ENCODE measurements at regions not wholly inside any gene's neighbourhood (a gene's known extent, or its start where the extent isn't known, plus 50 kb on each side); places are given as distances from the start of the nearest gene placed in this dataset.

DNA sequence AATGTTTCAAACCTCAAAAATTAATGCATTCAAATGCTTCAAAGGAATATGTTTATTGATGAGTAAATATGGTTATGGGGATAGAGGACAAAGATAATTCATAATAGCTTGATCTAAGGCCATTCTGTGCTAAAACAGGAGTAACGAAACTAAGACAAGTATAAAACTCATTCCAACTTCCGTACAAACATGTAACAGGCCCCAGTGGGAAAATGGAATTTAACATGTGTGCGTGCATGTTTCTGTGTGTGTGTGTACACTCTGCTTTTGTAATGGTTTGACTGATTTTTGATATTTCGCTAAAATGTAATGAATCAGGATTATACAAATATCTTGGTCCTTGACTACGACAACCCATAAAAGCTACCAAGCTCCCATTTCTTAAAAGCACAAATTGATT is 91.0 kb downstream of the KLF12 start:
- no peak for DNase-seq (ENCODE audit: low read depth, low spot score)

DNA sequence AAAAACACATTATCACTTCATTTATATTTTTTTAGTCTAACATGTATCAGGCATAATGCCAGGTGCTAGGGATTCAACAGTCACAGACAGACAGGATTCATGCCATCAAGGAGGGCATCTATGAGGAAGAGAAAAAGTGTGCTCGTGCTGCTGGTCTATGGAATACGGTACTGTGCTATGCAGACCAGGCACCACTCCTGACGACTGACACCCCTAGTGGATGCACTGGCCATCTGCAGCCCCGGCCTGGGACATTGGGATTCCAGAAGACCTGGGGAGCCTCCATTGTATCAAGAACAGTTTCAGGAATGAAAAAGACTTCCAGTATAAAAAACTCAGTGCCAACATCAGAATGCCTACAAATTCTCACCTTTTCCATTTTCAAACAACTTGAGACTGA is 94.0 kb downstream of the KLF12 start:
- no peak for DNase-seq (ENCODE audit: low read depth, low spot score)

DNA sequence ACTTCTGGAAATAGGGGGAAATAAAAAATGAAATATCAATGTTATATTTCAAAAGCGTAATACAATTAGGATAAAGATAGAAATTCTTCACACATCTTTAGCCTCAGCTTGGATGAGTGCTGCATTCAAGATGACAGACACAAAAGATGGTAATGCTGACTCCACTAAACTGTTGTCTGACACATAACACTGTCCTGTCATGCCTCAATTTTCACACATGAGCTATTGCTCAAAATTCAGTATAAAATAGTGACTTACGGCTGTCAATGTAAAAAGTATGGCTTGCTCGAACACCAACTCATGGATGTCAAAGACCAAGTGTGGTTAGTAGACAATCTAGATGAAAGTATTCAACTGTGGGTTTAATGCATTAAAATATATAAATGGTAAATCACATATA is 94.5 kb downstream of the KLF12 start:
- no peak for DNase-seq (ENCODE audit: low read depth, low spot score)

DNA sequence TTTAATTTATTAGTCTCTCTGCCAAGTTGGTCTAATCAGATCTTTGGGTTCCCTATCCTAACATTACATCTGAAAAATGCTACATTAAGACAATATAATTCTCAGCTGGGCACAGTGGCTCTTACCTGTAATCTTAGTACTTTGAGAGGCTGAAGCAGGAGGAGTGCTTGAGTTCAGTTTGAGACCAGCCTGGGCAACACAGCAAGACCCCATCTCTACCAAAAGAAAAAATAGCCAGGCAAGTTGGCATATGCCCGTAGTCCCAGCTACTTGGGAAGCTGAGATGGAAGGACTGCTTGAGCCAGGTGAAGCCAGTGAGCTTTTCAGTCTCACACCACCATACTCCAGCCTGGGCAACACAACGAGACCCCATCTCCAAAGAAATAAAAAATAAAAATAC is 95.0 kb downstream of the KLF12 start:
- DNase-seq (ENCODE audit: low read depth, low spot score), result no peak

DNA sequence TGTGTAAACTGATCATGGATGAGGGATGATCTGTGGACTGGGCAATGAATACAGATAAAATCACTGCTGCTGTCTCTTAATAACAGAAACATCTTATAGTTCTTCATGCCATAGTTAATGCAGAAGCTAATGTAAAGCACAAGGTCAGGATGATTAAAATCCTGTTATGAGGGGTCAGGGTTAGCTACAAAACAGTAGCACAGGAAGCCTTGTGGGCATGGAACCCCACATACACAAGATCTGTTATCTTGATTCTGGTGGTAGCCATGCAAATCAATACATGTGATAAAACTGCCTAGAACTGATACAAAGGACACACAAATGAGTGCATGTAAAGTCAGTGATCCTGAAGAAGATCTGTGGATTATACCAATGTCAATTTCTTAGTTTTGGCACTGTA is 96.4 kb downstream of the KLF12 start:
- DNase-seq (ENCODE audit: low read depth, low spot score), result no peak

DNA sequence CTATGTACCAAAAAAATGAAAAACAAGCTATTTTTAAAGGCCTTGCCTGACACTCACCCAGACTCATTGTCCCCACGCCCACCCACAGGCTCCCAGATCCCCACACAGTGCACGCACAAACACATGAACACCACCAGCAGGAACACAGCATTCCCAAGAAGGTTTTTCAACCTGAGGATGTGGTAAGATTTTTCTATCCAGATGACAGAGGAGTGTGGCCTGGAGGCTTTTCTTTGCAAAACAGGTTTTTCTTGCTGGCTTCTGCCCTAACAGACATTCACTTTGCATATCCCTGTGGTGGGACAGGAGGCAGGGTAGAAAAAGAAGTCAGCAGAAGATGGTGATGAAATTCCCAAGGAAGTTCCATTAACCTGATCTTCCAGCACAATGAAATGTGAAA is 97.8 kb downstream of the KLF12 start:
- DNase-seq (ENCODE audit: low read depth, low spot score), result no peak

DNA sequence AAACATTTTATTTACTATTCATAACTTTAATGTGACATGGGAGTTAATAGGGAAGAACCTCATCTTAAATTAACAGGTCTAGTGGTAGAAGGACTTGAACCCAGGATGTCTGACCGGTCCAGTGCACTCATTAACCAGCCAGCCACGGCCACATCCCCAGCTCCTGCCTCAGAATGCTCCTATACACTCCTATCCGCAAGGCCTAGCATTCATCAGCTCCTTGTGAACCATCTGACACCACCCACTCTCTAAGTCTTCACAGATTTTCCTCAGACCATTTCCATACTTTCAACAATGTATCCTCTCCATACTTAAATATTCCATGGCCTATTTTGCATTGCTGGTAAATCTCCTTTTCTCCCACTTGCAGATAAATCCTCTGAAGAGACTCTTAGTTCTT is 98.3 kb downstream of the KLF12 start:
- no peak for DNase-seq (ENCODE audit: low read depth, low spot score)

DNA sequence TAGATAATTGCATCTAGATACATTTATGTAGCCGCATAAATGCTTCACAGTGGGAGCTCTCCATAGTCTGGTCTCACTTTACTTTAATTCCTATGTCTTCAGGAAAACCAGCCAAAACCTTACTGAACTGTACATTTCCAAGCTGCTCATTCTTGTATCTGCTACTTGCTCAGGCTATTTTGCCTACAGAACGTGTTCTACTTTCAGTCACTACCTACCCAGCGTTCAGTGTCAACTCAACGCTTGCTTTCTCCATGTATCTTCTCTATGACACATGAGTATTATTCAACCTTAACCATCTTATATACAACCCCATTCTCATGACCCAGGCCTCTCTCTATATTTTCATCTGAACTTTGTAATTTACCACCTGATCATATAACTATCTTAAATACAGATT is 101.9 kb downstream of the KLF12 start:
- no peak for DNase-seq (ENCODE audit: low read depth, low spot score)

DNA sequence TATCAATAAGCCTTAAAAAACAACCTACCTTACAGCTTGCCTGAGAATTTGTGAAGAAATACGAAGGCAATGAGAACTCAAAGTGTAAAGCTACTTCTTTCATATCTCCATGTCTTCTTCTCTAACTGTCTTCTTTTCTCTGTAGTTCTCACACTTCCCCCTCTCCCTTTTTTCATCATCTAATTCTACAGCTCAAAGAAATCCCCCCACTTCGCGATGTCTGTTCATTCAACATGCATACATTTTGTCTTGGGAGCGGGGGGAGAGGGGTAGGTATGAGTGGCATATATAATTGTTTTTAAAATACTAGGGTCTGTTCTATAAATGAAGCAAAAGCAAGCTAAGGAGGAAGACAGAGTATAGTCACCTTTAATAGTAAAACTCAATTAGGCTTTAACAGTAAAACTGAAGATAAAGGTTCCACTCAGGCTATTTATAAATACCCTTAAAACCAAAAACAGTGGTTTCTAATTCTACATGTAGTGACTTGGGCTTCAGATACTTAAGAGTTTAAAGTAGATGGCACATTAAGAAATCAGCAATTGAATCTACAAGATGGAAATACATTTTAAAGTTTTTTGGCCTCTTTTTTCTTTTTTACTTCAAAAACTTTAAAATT is 106.9 kb downstream of the KLF12 start:
- no peak for DNase-seq (ENCODE audit: low read depth, low spot score)

DNA sequence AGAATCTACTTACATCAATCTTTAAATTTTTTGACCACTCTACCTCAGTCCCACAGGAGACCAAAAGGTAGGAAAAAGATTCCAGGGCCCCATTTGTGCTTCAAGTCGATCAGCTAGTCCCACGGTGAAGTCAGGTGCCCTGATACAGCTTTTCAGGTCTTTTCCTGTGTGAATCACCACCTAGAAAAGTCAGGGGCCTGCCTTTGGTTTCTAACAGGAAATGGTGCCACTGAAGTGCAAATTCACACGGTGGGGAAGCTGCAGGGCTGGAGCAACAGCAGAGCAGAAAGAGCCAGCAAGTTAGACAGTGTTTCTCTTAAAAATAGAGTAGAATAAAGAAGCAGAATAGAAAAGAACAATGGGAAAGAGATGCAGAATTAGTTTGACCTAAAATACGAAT is 107.5 kb downstream of the KLF12 start:
- peak; percentile 45 for DNase-seq (ENCODE audit: low read depth, low spot score)

DNA sequence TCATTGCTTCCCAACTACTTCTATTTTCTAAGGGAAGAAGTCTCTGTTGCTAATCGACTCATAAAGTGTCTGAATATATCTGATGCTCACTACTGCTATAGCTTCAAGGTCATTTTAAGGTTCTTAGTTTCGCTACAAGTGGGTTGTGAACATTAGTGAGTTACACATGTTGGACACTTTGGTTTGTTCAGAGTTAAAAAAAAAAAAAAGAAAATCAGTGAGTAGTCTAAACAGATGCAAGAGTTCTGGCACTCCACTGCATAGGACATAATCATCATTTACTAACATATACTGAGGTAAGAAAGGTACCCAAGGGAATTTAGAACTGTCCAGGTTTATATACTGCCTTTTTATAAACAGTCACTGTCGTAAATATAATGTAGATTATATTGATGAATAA is 108.8 kb downstream of the KLF12 start:
- DNase-seq (ENCODE audit: low read depth, low spot score), result no peak

DNA sequence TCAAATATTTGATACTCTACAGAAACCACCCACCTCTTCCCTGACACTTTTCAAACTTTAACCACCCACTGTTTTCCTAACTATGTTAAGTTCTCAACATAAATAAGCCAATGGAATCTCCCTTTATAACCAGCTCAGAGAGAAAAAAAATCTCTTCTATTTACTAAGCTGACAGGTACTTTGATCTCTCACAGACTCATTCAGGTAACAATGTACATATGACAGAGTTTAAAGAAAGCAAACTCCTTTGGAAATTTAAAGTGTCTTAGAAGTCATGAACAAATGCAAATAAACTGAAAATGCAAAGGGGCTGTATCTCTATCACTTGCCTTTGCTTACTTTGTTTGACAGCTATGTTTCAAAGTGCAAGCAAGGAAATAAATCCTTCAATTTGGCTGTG is 109.3 kb downstream of the KLF12 start:
- DNase-seq (ENCODE audit: low read depth, low spot score), result no peak

DNA sequence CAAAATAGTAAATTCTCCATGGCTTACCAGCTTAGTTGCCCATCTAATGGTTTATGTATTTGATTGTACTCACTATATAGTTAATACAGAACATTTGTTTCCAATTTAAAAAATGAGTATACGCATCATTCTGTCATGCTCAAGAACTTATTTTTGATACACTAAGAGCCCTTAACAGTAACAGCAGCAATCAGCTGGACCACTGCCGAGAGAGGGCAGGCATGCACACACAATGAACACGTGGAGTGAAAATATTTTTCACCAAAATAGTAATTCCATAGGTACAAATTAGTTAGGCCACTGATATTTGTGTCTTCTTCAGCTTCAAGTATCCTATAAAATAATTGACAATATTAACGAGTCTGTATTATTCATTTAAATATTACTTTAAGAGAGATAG is 109.9 kb downstream of the KLF12 start:
- DNase-seq (ENCODE audit: low read depth, low spot score), result no peak

DNA sequence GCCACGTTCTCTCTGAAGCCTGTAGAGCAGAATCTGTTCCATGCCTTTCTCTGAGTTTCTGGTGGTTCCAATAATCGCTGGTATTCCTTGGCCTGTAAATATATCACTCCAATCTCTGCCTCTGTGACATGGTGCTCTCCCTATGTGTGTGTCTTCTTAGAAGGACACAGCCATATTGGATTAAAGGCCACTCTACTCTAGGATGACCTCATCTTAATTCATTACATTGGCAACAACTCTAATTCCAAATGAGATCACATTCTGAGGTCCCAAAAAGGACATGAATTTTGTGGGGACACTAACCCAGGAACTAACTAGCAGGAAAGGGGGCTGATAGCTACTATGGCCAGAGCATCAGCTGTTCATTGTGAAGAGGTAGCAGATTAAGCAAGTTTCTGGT is 110.7 kb downstream of the KLF12 start:
- DNase-seq (ENCODE audit: low read depth, low spot score), result no peak

DNA sequence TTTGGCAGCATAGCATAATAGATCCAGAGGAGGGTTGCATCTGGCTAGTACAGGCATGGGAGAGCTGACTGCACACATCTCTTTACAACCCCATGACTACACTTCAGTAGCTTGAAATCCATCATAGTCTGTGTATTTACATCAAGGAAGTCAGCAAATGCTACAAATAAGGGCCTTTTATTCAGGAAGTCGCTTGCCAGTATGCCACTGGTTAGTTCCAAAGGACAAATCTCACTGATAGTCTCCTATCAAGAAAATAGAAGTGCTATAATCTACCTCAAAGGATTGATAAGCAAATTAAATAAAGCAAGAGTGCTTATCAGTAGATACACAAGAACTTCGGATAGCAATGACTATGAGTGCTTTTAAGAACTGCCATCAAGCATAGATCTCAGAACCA is 112.7 kb downstream of the KLF12 start:
- no peak for DNase-seq (ENCODE audit: low read depth, low spot score)

DNA sequence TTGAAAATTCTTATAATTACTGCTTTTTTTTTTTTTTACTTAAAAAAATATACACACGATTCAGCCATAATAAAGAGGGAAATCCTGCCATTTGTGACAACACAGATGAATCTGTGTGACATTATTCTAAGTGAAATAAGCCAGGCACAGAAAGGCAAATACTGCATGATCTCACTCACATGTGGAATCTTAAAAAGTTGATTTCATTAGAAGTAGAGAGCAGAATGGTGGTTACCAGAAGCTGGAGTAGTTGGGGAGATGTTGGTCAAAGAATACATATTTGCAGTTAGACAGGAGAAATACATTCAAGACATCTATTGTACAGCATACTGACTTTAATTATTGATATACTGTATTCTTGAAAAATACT is 116.2 kb downstream of the KLF12 start:
- DNase-seq (ENCODE audit: low read depth, low spot score), result no peak

DNA sequence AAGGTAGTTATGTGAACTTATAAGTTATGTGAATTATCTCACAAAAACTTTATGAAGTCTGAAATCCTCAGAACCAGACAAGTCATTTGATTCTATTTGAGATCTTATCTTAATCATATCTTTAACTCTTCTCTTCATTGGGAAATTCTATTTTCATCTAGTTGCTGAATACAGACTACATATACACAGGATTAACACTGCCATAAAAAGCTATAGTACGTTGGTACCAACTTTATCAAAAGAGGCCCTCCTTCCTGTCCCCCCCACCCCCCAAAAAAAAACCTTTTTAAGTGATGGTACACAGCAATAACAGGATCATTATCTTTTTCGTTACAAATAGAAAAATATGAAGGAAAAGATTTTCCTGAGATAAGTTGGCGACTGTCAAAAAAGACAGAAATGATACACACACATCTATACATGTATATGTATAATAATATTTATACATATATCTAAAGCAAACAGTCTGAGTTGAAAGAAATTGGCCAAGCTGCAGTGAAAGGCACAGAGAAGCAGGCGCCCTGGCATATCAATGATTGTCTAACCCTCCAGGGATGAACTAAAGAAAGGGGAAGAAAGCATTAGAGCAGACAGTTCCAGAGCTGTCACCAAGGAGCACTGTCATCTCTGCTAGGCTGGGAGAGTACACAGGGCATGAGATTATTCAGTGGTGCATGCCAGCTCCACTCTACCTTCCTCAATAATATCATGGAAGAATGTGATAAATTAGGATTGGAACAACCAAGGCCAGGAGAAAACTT is 116.7 kb downstream of the KLF12 start:
- no peak for DNase-seq (ENCODE audit: low read depth, low spot score)

DNA sequence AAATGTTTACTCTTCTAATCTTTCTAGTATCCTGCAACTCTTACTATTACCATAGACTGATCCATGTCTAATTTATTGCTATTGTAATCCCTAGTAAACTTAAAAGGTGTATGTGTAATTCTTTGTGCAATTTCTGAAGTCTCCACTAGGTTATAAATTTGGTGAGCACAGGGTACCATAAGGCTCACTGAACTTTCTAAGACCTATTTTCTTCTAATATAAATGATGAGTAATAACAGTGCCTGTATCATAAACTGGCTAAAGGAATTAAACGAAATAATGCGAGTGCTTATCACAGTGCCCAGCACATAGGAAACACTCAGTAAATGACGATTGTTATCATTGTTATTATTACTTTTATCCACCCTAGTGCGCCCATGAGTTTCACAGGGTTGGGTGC is 119.1 kb downstream of the KLF12 start:
- DNase-seq (ENCODE audit: low read depth, low spot score), result no peak

DNA sequence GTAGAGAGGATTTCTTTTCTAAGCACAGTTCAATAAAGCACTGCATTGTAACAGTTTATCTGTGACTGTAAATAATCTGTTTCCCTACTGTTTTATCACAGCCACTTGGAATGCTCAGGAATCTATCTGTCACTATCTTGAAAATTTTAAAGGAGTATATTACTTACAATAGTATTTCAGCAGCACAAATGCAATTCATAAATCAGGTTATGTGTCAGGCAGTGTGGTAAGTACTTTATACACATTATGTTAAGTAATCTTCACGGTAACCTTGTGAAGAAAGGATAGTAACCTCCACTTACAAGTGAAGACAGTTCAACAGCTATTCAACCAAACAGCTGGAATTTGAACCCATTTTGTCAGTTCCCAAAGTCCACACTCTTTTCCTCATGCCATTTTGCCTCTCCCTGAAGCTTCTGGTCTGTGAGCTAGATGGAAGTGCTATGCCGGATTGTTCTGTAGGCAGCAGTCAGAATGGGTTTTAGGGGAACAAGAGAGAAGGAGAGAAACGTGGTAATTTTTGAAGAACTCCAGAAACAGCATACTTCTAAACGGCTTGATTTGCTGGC is 125.0 kb downstream of the KLF12 start:
- DNase-seq (ENCODE audit: low read depth, low spot score), result no peak

DNA sequence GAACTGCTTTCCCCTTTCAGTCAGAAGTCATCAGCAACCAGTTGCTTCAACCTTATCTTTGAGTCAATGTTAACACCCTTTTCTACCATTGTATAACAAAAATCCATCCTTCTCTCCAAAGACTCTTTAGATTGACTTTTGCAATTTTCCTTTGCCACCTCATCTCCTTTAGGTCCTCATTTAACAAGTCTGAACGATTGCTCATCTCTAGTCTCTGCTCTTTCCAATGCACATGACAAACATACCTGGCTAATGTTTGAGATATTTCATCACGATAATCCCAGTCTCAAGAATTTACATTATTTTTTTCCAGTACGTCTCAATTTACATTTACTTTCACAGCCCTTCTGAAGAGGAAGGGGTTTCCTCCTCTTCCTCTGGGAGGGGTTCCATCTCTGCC is 127.5 kb downstream of the KLF12 start:
- DNase-seq (ENCODE audit: low read depth, low spot score), result no peak

DNA sequence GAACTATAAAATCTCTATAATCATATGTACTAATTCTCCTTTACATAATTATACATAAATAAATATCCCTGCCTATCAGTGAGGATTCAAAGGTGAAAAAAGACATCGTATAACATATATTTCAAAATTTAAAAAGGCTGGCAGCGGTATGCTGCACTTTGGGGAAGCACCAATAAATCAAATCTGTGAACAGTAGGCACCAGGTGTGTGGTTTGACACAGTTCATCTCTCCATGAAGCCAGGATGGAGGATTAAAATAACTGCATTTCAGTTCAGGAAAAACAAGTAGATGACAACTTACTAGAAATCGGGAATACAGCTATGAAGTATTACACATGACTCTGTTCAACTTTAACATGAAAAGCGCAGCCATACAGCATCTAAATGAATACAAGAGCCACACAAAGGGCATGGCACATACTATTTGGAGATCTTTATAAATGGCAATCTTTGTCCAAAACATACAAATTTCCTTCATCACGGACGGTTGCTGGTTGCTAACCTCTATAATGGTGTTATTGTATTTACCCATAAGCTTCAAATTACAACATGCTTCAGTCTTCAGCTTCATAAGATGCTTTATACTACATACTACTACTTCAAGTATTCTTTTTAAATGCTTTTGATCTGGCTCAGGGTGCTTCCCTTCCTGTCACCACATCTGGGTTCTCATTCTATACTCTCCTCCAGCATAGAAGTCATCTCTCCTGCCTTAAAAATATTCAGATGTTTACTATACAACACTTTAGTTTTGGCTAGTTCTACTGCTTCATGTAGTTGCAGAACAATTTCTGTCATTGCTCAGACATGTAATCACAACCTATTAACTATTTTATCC is 128.7 kb downstream of the KLF12 start:
- DNase-seq (ENCODE audit: low read depth, low spot score), result no peak

DNA sequence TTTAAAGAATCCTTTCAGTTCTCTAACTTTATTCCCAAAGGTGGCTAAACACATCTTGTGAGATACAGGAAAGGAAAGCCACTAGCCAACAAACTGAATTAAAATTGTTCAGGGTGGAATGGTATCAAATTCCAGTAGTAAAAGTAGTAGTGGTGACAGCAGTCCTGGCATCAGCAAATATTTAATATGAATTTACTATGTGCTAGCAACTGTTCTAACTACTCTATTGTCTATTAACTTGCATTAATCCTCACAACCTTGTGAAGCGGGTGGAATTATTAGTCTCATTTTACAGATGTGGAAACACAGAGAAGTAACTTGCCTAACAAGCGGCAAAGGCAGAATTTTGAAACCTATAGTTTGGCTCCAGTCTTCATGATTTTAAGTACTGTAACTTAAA is 130.1 kb downstream of the KLF12 start:
- DNase-seq (ENCODE audit: low read depth, low spot score), result no peak

DNA sequence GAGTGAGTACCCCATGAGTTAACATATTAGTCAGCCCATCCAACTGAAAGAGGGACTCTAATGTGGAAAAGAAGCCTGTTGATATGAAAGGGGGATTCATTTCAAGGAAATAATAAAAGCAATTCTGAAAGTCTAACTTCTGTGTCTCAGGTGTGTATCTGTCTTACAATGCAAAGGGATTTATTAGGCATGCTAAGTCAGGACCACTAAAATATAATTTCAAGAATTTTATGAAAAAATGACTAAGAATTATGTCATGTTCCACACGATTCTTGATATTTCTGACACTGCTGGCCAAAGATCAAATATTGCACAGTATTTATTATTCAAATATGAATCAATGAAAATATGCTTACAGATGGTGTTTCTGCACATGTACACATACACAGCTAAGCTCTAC is 130.8 kb downstream of the KLF12 start:
- DNase-seq (ENCODE audit: low read depth, low spot score), result no peak
